Retinal pigment epithelial cell (primary cell): ENCODE measurements at regions not wholly inside any gene's neighbourhood (a gene's known extent, or its start where the extent isn't known, plus 50 kb on each side); places are given as distances from the start of the nearest gene placed in this dataset.
"Not testable (repeated sequence)": the region's sequence is repeated elsewhere in the genome, so short reads cannot be mapped to it uniquely, and the experiment has no call there.

ENCODE experiments used
- DNase-seq: peaks from one replicate; pipeline ENCODE4 v3.0.0-alpha.2; 2010; ENCODE audit warnings: low read depth
- H3K4me3 ChIP-seq: 2 replicates; pipeline ENCODE4 v1.5.1; 2011; ENCODE audit warnings: mild to moderate bottlenecking, low read length, control low read depth, moderate library complexity
- CTCF ChIP-seq: conservative IDR thresholded peaks from 2 replicates; pipeline ENCODE4 v1.5.1; 2011; ENCODE audit warnings: low read depth, low read length, control low read depth, inconsistent platforms

- no peak for TF ChIP-seq CTCF
- no peak for DNase-seq
- H3K4me3 ChIP-seq: no peak overlapping the region
These were observed 1158.5 kb downstream of the JRKL start for GRCh38 chr11:97548280-97548679.

- peak; percentile 39 for TF ChIP-seq CTCF
- no peak for DNase-seq
- no peak overlapping the region for H3K4me3 ChIP-seq
These were observed 1167.6 kb downstream of the JRKL start for GRCh38 chr11:97557399-97557798.

DNA sequence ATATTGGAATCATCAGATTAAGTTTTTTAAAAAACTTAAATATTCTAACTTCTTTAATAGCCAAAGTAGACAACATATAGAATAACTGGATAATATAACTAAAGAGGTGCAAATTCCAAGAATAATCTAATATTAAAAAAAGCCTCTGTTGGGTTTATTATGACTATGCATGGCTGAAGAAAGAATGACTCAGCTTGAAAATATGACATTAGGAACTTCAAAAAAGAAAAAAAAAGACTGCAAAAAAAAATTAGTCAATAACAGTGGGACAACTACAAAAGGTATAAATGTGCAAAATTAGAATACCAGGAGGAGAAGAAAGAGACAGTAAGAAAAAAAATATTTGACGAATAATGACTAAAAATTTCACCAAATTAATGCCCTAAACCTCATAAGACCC is 1178.0 kb downstream of the JRKL start:
- no peak for TF ChIP-seq CTCF
- H3K4me3 ChIP-seq: no peak overlapping the region
- no peak for DNase-seq

DNA sequence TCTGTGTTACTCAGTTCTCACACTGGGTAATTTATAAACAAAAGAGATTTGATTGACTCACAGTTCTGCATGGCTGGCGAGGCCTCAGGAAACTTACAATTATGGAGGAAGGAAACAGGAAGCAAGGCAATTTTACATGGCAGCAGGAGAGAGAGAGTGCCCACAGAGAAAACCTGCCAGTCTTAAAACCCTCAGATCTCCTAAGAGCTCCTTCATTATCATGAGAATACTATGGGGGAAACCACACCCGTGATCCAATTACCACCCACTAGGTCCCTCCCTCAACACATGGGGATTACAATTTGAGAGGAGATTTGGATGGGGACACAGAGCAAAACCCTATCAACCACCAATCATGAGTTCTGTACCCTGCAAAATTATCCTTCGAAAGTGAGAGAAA is 1180.8 kb downstream of the JRKL start:
- TF ChIP-seq CTCF: no peak
- no peak for DNase-seq
- H3K4me3 ChIP-seq: no peak overlapping the region

DNA sequence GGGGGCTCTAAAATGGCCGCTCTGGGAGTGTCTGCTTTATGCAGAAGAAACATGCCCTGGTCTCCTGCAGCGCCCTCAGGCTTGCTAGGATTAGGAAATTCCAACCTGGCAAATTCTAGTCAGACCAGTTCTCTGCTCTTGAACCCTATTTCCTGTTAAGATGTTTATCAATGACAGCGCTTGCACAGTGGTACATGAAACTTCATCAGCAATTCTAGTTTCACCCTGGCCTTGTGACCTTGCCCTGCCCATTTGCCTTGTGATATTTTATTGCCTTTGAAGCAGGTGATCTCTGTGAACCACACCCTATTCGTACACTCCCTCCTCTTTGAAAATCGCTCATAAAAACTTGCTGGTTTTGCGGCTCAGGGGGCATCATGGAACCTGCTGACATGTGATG is 1184.0 kb downstream of the JRKL start:
- DNase-seq, H3K4me3 ChIP-seq: not testable (repeated sequence)

- TF ChIP-seq CTCF: no peak
- DNase-seq: no peak
- H3K4me3 ChIP-seq: no peak overlapping the region
These were observed 1185.3 kb downstream of the JRKL start for GRCh38 chr11:97574976-97575665.

- no peak for TF ChIP-seq CTCF
- no peak for DNase-seq
These were observed 1217.6 kb downstream of the JRKL start for GRCh38 chr11:97607291-97608000.

More at GRCh38 chr11:97607291-97608000, 1217.6 kb downstream of the JRKL start:
- H3K4me3 ChIP-seq: no peak overlapping the region
